Esophagus squamous epithelium (tissue), 4 donors: ENCODE measurements at regions not wholly inside any gene's neighbourhood (a gene's known extent, or its start where the extent isn't known, plus 50 kb on each side); places are given as distances from the start of the nearest gene placed in this dataset.

Source experiments
- POLR2A ChIP-seq, 4 donors: fragments of 450-650 bp; IDR thresholded peaks; one replicate each; pipeline ENCODE4 v1.6.1; 2017; ENCODE audit warnings: antibody characterized with exemption in 4 of 4, mild to moderate bottlenecking in 4 of 4, moderate library complexity in 3 of 4
- TF ChIP-seq, protein P1 (sequence below), 6 experiments: fragments of 450-650 bp in 4 of 6; fragments of 200-600 bp in 2 of 6; sonication (generic) in 2 of 6; IDR thresholded peaks; one replicate each; pipeline ENCODE4 v1.5.1; 2016 to 2019; ENCODE audit warnings: antibody characterized with exemption in 6 of 6, mild to moderate bottlenecking in 4 of 6, moderate library complexity in 4 of 6

DNA sequence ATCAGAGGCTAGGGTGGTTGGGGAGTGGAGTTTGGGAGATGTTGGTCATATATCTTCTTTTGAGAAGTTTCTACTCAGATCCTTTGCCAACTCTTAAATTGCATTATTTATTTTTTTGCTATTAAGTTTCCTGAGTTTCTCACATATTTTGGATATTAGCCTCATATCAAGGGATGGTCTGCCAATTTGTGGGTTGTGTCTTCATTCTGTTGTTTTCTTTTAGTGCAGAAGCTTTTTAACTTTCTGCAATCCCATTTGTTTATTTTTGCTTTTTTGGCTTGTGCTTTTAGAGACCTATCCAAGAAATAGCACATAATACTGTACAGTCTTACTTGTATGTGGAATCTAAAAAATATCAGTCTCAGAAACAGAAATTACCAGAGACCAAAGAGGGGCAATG is 509.2 kb upstream of the HS3ST1 start:
- TF ChIP-seq, protein P1, sequence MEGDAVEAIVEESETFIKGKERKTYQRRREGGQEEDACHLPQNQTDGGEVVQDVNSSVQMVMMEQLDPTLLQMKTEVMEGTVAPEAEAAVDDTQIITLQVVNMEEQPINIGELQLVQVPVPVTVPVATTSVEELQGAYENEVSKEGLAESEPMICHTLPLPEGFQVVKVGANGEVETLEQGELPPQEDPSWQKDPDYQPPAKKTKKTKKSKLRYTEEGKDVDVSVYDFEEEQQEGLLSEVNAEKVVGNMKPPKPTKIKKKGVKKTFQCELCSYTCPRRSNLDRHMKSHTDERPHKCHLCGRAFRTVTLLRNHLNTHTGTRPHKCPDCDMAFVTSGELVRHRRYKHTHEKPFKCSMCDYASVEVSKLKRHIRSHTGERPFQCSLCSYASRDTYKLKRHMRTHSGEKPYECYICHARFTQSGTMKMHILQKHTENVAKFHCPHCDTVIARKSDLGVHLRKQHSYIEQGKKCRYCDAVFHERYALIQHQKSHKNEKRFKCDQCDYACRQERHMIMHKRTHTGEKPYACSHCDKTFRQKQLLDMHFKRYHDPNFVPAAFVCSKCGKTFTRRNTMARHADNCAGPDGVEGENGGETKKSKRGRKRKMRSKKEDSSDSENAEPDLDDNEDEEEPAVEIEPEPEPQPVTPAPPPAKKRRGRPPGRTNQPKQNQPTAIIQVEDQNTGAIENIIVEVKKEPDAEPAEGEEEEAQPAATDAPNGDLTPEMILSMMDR (IDR thresholded peaks at IDR 0.05), result no peak
- no peak for TF ChIP-seq POLR2A (IDR thresholded peaks at IDR 0.05)
